Stomach (tissue), 8 donors: ENCODE measurements at regions not wholly inside any gene's neighbourhood (a gene's known extent, or its start where the extent isn't known, plus 50 kb on each side); places are given as distances from the start of the nearest gene placed in this dataset.

Experiments used
- DNase-seq, 2 donors: peaks; one replicate each; pipeline versions ENCODE4 v3.0.0 to v3.0.0-alpha.2; 2013 to 2019
- H3K27ac ChIP-seq, 5 donors: fragments of 200-600 bp in 4 of 5; sonication (generic) in 4 of 5; one replicate each; pipeline ENCODE4 v1.5.1; 2013 to 2019; ENCODE audit warnings: mild to moderate bottlenecking in 1 of 5, moderate library complexity in 1 of 5
- H3K27me3 ChIP-seq, 3 donors: fragments of 200-600 bp; sonication (generic); one replicate each; pipeline ENCODE4 v1.5.1; 2017 to 2019; ENCODE audit warnings: mixed run types in 1 of 3
- H3K36me3 ChIP-seq, 4 donors: fragments of 200-600 bp; sonication (generic); 1 replicate in 3 of 4; 2 replicates in 1 of 4; pipeline ENCODE4 v1.5.1; 2016 to 2019
- H3K4me1 ChIP-seq, 4 donors: fragments of 200-600 bp; sonication (generic); one replicate each; pipeline ENCODE4 v1.5.1; 2016 to 2019
- H3K4me3 ChIP-seq, 4 donors: fragments of 200-600 bp; sonication (generic) in 3 of 4; one replicate each; pipeline ENCODE4 v1.5.1; 2016 to 2019; ENCODE audit warnings: mild to moderate bottlenecking in 1 of 4
- H3K9me3 ChIP-seq, 4 donors: fragments of 200-600 bp; sonication (generic); one replicate each; pipeline ENCODE4 v1.5.1; 2016 to 2019
- EP300 ChIP-seq: sonication (generic); formaldehyde crosslinking; IDR thresholded peaks from one replicate; pipeline ENCODE4 v1.6.1; 2017; ENCODE audit warnings: antibody characterized with exemption
- POLR2A ChIP-seq, 4 donors: fragments of 450-650 bp; IDR thresholded peaks; one replicate each; pipeline ENCODE4 v1.6.1; 2016; ENCODE audit warnings: antibody characterized with exemption in 4 of 4, control low read depth in 2 of 4, mild to moderate bottlenecking in 1 of 4, moderate library complexity in 1 of 4
- POLR2AphosphoS5 ChIP-seq, 3 donors: sonication (generic); formaldehyde crosslinking; IDR thresholded peaks; one replicate each; pipeline ENCODE4 v1.6.1; 2016; ENCODE audit warnings: antibody characterized with exemption in 3 of 3
- whole genome bisulfite sequencing, 5 donors: extraction: QIAGEN DNeasy Blood & Tissue Kit in 3 of 5; methylation state at CpG; one replicate each; pipeline versions ENCODE4 v1.1.5 to v1.1.7; 2013 to 2018; 5-methylcytosine and 5-hydroxymethylcytosine counted together
- intact Hi-C: fragments of 100-400 bp; cut with DNase I; formaldehyde crosslinking; loops from one replicate; pipeline ENCODE4 v1.15.1; 2023; ENCODE audit warnings: low total_unique reads
- TF ChIP-seq, protein P1 (sequence below), 7 experiments: fragments of 450-650 bp in 4 of 7; fragments of 200-600 bp in 3 of 7; sonication (generic) in 3 of 7; IDR thresholded peaks; one replicate each; pipeline ENCODE4 v1.5.1; 2016 to 2019; ENCODE audit warnings: antibody characterized with exemption in 7 of 7, control low read depth in 2 of 7, mild to moderate bottlenecking in 1 of 7
- donor health status: healthy with polysubstance abuse.
- donor health status: Bipolar disorder and iron deficiency.
- donor health status: healthy.

DNA sequence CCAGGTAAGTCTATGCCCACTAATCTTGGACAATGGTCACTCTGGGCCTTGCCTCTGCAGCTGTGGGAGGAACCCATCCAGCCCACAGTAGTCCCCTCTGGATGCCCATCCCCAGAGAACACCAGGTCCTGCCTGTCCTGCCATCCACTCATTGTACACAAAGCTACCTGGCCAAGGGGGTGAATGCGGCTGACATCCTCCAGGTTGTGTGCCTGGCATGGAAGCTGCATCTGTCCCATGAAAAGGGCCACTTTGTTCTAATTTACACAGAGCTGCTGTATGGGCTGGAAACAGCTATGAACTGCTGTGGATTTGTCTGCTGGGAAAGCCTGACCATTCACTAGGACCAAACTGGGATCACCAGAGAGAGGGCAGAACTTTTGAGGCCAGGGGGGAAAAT lies 324.8 kb downstream of the LRFN2 start:
- H3K4me3 ChIP-seq = no peak overlapping the region
- 93 to 100% (median 100%) methylated on average over 1 of the region's 1 CpG for WGBS, 5 donors

GRCh38 chr6:40258531-40258930 lies 324.3 kb upstream of the MOCS1 start:
- Histone ChIP-seq H3K9me3 (no peaks in the 10 kb centered on the region), H3K36me3 (no peaks in the 10 kb centered on the region), H3K27me3 (no peaks in the 10 kb centered on the region), H3K4me1 (no peaks in the 10 kb centered on the region), H3K4me3 (no peak overlapping the region), H3K27ac (no peak overlapping the region)
- WGBS, 5 donors = 61 to 71% (median 66%) methylated on average over 4 to 5 of the region's 5 CpGs
- TF ChIP-seq, protein P1, sequence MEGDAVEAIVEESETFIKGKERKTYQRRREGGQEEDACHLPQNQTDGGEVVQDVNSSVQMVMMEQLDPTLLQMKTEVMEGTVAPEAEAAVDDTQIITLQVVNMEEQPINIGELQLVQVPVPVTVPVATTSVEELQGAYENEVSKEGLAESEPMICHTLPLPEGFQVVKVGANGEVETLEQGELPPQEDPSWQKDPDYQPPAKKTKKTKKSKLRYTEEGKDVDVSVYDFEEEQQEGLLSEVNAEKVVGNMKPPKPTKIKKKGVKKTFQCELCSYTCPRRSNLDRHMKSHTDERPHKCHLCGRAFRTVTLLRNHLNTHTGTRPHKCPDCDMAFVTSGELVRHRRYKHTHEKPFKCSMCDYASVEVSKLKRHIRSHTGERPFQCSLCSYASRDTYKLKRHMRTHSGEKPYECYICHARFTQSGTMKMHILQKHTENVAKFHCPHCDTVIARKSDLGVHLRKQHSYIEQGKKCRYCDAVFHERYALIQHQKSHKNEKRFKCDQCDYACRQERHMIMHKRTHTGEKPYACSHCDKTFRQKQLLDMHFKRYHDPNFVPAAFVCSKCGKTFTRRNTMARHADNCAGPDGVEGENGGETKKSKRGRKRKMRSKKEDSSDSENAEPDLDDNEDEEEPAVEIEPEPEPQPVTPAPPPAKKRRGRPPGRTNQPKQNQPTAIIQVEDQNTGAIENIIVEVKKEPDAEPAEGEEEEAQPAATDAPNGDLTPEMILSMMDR (IDR thresholded peaks at IDR 0.05) = no peak
- TF ChIP-seq EP300 (no peak), POLR2A (IDR thresholded peaks at IDR 0.05) (no peak), POLR2AphosphoS5 (IDR thresholded peaks at IDR 0.05) (no peak)
- no peak for DNase-seq
- intact Hi-C loops = no loop called here

More for the DNA sequence above, 324.8 kb downstream of the LRFN2 start:
- Histone ChIP-seq H3K36me3 (no peaks in the 10 kb centered on the region), H3K27ac (no peak overlapping the region), H3K4me1 (no peaks in the 10 kb centered on the region), H3K27me3 (no peaks in the 10 kb centered on the region), H3K9me3 (no peaks in the 10 kb centered on the region)
- no peak for DNase-seq
- TF ChIP-seq POLR2AphosphoS5 (IDR thresholded peaks at IDR 0.05) (no peak), EP300 (no peak), POLR2A (IDR thresholded peaks at IDR 0.05) (no peak)
- TF ChIP-seq, protein P1 (IDR thresholded peaks at IDR 0.05) = no peak
- intact Hi-C loops = no loop called here

- H3K4me3 ChIP-seq = no peak overlapping the region
- intact Hi-C loops = no loop called here
- 55 to 100% (median 90%) methylated on average over 1 of the region's 1 CpG for WGBS, 5 donors
- no peaks in the 10 kb centered on the region for H3K27me3 ChIP-seq
- no peak for DNase-seq
- TF ChIP-seq POLR2AphosphoS5 (IDR thresholded peaks at IDR 0.05) = no peak
- no peak for TF ChIP-seq EP300
- TF ChIP-seq POLR2A (IDR thresholded peaks at IDR 0.05) = no peak
- TF ChIP-seq, protein P1 (IDR thresholded peaks at IDR 0.05) = no peak
- H3K27ac ChIP-seq = no peak overlapping the region
- no peaks in the 10 kb centered on the region for H3K4me1 ChIP-seq
- no peaks in the 10 kb centered on the region for H3K9me3 ChIP-seq
- no peaks in the 10 kb centered on the region for H3K36me3 ChIP-seq
Observed at GRCh38 chr6:40256831-40257230, 322.6 kb upstream of the MOCS1 start.

- TF ChIP-seq POLR2A (IDR thresholded peaks at IDR 0.05) (no peak), POLR2AphosphoS5 (IDR thresholded peaks at IDR 0.05) (no peak), EP300 (no peak)
- TF ChIP-seq, protein P1 (IDR thresholded peaks at IDR 0.05) = no peak
- 71 to 83% (median 76%) methylated on average over 2 of the region's 2 CpGs for WGBS, 5 donors
- no peak for DNase-seq
- intact Hi-C loops = no loop called here
- Histone ChIP-seq H3K4me1 (no peaks in the 10 kb centered on the region), H3K9me3 (no peaks in the 10 kb centered on the region), H3K27me3 (no peaks in the 10 kb centered on the region), H3K36me3 (no peaks in the 10 kb centered on the region), H3K27ac (no peak overlapping the region), H3K4me3 (no peak overlapping the region)
Observed at GRCh38 chr6:40256224-40256623, 322.0 kb upstream of the MOCS1 start.
